H1 (cell line): ENCODE measurements at regions not wholly inside any gene's neighbourhood (a gene's known extent, or its start where the extent isn't known, plus 50 kb on each side); places are given as distances from the start of the nearest gene placed in this dataset.
"Not testable (repeated sequence)": the region's sequence is repeated elsewhere in the genome, so short reads cannot be mapped to it uniquely, and the experiment has no call there.

Experiments
- CTCF ChIA-PET: fragments of 300-600 bp; sonication (Branson Sonifier 250); formaldehyde crosslinking; loops from one replicate; lab custom pipeline; 2021; ENCODE audit not compliant: partially characterized antibody; lab: Charles Lee
- POLR2A ChIA-PET: fragments of 300-600 bp; sonication (Branson Sonifier 250); formaldehyde crosslinking; loops from one replicate; lab custom pipeline; 2021; ENCODE audit warnings: inconsistent platforms; ENCODE audit not compliant: partially characterized antibody; lab: Charles Lee
- DNase-seq, 2 experiments: peaks; one replicate each; pipeline versions ENCODE4 v3.0.0 to v3.0.0-alpha.2; 2010 to 2022; ENCODE audit warnings: low spot score in 2 of 2, low read depth in 1 of 2, mixed read lengths in 1 of 2
- FAIRE-seq: peaks from 2 replicates; lab custom pipeline; 2011; peaks lifted over from hg19 to GRCh38; lab: Jason Lieb, UNC
- H2AFZ ChIP-seq: 2 replicates; pipeline ENCODE4 v1.8.1; 2012; ENCODE audit warnings: low read length, inconsistent platforms
- H2AK5ac ChIP-seq: 2 replicates; pipeline ENCODE4 v1.6.1; 2013; ENCODE audit warnings: low read depth, low read length
- H2BK120ac ChIP-seq: replicated peaks from 2 replicates; pipeline ENCODE3; 2013; ENCODE audit warnings: low read depth, low read length, inconsistent platforms
- H2BK12ac ChIP-seq: 2 replicates; pipeline ENCODE4 v1.6.1; 2013; ENCODE audit warnings: low read depth, low read length
- H2BK15ac ChIP-seq: 2 replicates; pipeline ENCODE4 v1.6.1; 2013; ENCODE audit warnings: low read length
- H2BK20ac ChIP-seq: 2 replicates; pipeline ENCODE4 v1.6.1; 2013; ENCODE audit warnings: low read length
- H2BK5ac ChIP-seq: 2 replicates; pipeline ENCODE4 v1.6.1; 2013; ENCODE audit warnings: low read depth, low read length
- H3K14ac ChIP-seq: 2 replicates; pipeline ENCODE4 v1.6.1; 2013; ENCODE audit warnings: inconsistent platforms; ENCODE audit not compliant: insufficient read length
- H3K18ac ChIP-seq: 2 replicates; pipeline ENCODE4 v1.6.1; 2013; ENCODE audit warnings: low read length; ENCODE audit errors: extremely low read depth
- H3K23ac ChIP-seq: 2 replicates; pipeline ENCODE4 v1.6.1; 2013; ENCODE audit warnings: inconsistent platforms; ENCODE audit not compliant: insufficient read length
- H3K23me2 ChIP-seq: 2 replicates; pipeline ENCODE4 v1.6.1; 2013; ENCODE audit warnings: low read depth, low read length
- H3K27ac ChIP-seq: 2 replicates; pipeline ENCODE4 v1.6.1; 2011; ENCODE audit warnings: low read depth, low read length, inconsistent platforms
- H3K27me3 ChIP-seq, 4 experiments: replicated peaks in 1 of 4; 1 replicate in 1 of 4; 2 replicates in 3 of 4; pipeline versions ENCODE4 v1.6.1 to v1.8.1; 2011 to 2013; ENCODE audit warnings: low read length in 3 of 4, mild to moderate bottlenecking in 3 of 4, inconsistent platforms in 2 of 4, mixed read lengths in 2 of 4, moderate library complexity in 1 of 4; ENCODE audit not compliant: control insufficient read depth in 3 of 4, insufficient read depth in 3 of 4; ENCODE audit errors: extremely low read depth in 1 of 4
- H3K36me3 ChIP-seq, 4 experiments: 2 replicates each; pipeline versions ENCODE4 v1.6.1 to v1.8.1; 2011 to 2013; ENCODE audit warnings: mild to moderate bottlenecking in 4 of 4, low read length in 3 of 4, moderate library complexity in 2 of 4, control low read depth in 1 of 4, inconsistent platforms in 1 of 4; ENCODE audit not compliant: insufficient read depth in 4 of 4, control insufficient read depth in 2 of 4
- H3K4ac ChIP-seq: replicated peaks from 2 replicates; pipeline ENCODE3; 2013; ENCODE audit warnings: low read length, low read depth, mixed read lengths, inconsistent platforms; ENCODE audit not compliant: insufficient read length
- H3K4me1 ChIP-seq, 4 experiments: replicated peaks in 1 of 4; 1 replicate in 1 of 4; 2 replicates in 3 of 4; pipeline versions ENCODE4 v1.6.1 to v1.8.1; 2011 to 2013; ENCODE audit warnings: low read length in 3 of 4, inconsistent platforms in 2 of 4, mixed read lengths in 1 of 4; ENCODE audit not compliant: insufficient read depth in 4 of 4, control insufficient read depth in 3 of 4
- H3K4me2 ChIP-seq, 2 experiments: 2 replicates each; pipeline versions ENCODE4 v1.6.1 to v1.8.1; 2011 to 2013; ENCODE audit warnings: low read depth in 2 of 2, low read length in 2 of 2, control low read depth in 1 of 2, inconsistent platforms in 1 of 2, mild to moderate bottlenecking in 1 of 2; ENCODE audit not compliant: insufficient read depth in 1 of 2
- H3K4me3 ChIP-seq, 4 experiments: fragments of 200-600, 300-600 bp in 1 of 4; sonication (generic), shearing (Covaris generic), sonication (Bioruptor Twin) in 1 of 4; 2 replicates each; pipeline versions ENCODE4 v1.5.1 to v1.8.1; 2011 to 2016; ENCODE audit warnings: low read length in 4 of 4, low read depth in 3 of 4, control low read depth in 2 of 4, inconsistent platforms in 2 of 4, mild to moderate bottlenecking in 2 of 4, mixed read lengths in 1 of 4, moderate library complexity in 1 of 4; ENCODE audit not compliant: insufficient read depth in 2 of 4; ENCODE audit errors: extremely low read depth in 1 of 4
- H3K56ac ChIP-seq: replicated peaks from 2 replicates; pipeline ENCODE3; 2013; ENCODE audit warnings: low read depth, mild to moderate bottlenecking, mixed read lengths, low read length, inconsistent platforms; ENCODE audit not compliant: insufficient read length
- H3K79me1 ChIP-seq: 2 replicates; pipeline ENCODE4 v1.6.1; 2013; ENCODE audit warnings: low read depth, low read length, control low read depth
- H3K79me2 ChIP-seq, 2 experiments: 2 replicates each; pipeline versions ENCODE4 v1.6.1 to v1.8.1; 2012 to 2013; ENCODE audit warnings: low read length in 2 of 2, mild to moderate bottlenecking in 2 of 2, inconsistent platforms in 1 of 2; ENCODE audit not compliant: insufficient read depth in 2 of 2, control insufficient read depth in 1 of 2
- H3K9ac ChIP-seq, 4 experiments: replicated peaks in 1 of 4; 1 replicate in 1 of 4; 2 replicates in 3 of 4; pipeline versions ENCODE4 v1.6.1 to v1.8.1; 2011 to 2013; ENCODE audit warnings: low read depth in 3 of 4, low read length in 3 of 4, control low read depth in 2 of 4, mild to moderate bottlenecking in 2 of 4, moderate library complexity in 2 of 4, inconsistent platforms in 1 of 4; ENCODE audit errors: extremely low read depth in 1 of 4
- H3K9me3 ChIP-seq, 2 experiments: 2 replicates each; pipeline versions ENCODE4 v1.6.1 to v1.8.1; 2012 to 2013; ENCODE audit warnings: mild to moderate bottlenecking in 2 of 2, moderate library complexity in 2 of 2, control low read depth in 1 of 2, inconsistent platforms in 1 of 2, low read depth in 1 of 2, low read length in 1 of 2, mixed read lengths in 1 of 2; ENCODE audit not compliant: insufficient read depth in 2 of 2
- H4K20me1 ChIP-seq, 2 experiments: replicated peaks in 1 of 2; 2 replicates each; pipeline versions ENCODE3 to v1.8.1; 2011 to 2013; ENCODE audit warnings: inconsistent platforms in 2 of 2, low read length in 2 of 2, mild to moderate bottlenecking in 1 of 2; ENCODE audit not compliant: insufficient read depth in 2 of 2, control insufficient read depth in 1 of 2
- H4K5ac ChIP-seq: 2 replicates; pipeline ENCODE4 v1.6.1; 2013; ENCODE audit warnings: low read length, low read depth, mixed read lengths, inconsistent platforms; ENCODE audit not compliant: insufficient read length
- H4K8ac ChIP-seq: 2 replicates; pipeline ENCODE4 v1.8.0; 2013; ENCODE audit warnings: mild to moderate bottlenecking, moderate library complexity, low read length, inconsistent platforms; ENCODE audit not compliant: insufficient read depth; ENCODE audit errors: extremely low read depth
- H4K91ac ChIP-seq: replicated peaks from 2 replicates; pipeline ENCODE3; 2013; ENCODE audit warnings: low read length, mixed read lengths, inconsistent platforms; ENCODE audit not compliant: insufficient read length
- WGBS, 2 experiments: shearing (Covaris generic) in 1 of 2; methylation state at CpG; one replicate each; pipeline versions ENCODE4 v1.1.6 to v1.1.7; 2013 to 2015; ENCODE audit warnings: low lambda C conversion rate in 2 of 2, mixed read lengths in 2 of 2, inconsistent platforms in 1 of 2, low coverage in 1 of 2, missing lambda C conversion rate in 1 of 2; ENCODE audit not compliant: insufficient replicate concordance in 2 of 2, insufficient coverage in 1 of 2, insufficient read length in 1 of 2; ENCODE audit errors: extremely low coverage in 1 of 2, missing lambda C conversion rate in 1 of 2; 5-methylcytosine and 5-hydroxymethylcytosine counted together

DNA sequence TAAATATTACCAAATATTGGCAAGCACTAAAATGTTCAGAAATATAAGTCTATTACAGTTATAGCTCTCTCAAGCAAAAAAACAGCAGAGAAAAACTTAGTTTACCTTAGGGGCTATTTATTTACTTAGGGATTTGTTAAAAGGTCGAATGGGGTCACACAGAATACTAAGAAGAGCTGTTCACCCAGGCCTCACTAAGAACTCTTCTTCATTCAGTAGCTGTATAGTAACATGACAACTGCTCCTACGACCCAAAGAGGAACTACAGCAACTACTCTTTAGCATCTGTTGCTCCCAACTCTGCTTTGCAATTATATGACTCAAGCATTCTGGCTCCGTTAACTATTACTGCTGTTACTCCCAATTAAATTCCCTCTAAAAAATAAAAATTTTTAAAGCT is 150.8 kb upstream of the C1QTNF3 start:
- 86% methylated on average over 3 of the region's 3 CpGs; no CpG with 5 or more reads in 1 of the 2 experiments for WGBS, 2 experiments
- H4K91ac ChIP-seq, H3K27me3 ChIP-seq, H2AFZ ChIP-seq, POLR2A ChIA-PET, H3K23me2 ChIP-seq, H3K4me2 ChIP-seq, H3K14ac ChIP-seq, H4K8ac ChIP-seq, H3K9ac ChIP-seq, H4K20me1 ChIP-seq, H3K4ac ChIP-seq, H2BK12ac ChIP-seq, DNase-seq, H4K5ac ChIP-seq, H3K79me1 ChIP-seq, H3K23ac ChIP-seq, H2BK15ac ChIP-seq, H3K27ac ChIP-seq, H2BK5ac ChIP-seq, FAIRE-seq, H3K4me3 ChIP-seq, H3K36me3 ChIP-seq, H2BK120ac ChIP-seq, H3K56ac ChIP-seq, H2AK5ac ChIP-seq, CTCF ChIA-PET, H3K79me2 ChIP-seq, H3K18ac ChIP-seq, H2BK20ac ChIP-seq: not testable (repeated sequence)
- H3K9me3 ChIP-seq: peaks cover 6 to 14% of the 10 kb centered on the region in 2 experiments; a peak in 3 of 4 replicates
- H3K4me1 ChIP-seq: peaks cover 2 to 13% (median 5%) of the 10 kb centered on the region in 4 experiments; a peak in 4 of 7 replicates

- H2BK20ac ChIP-seq, H3K4me3 ChIP-seq, H3K4ac ChIP-seq, CTCF ChIA-PET, H3K18ac ChIP-seq, H3K9ac ChIP-seq, H2BK120ac ChIP-seq, POLR2A ChIA-PET, H3K14ac ChIP-seq, H4K91ac ChIP-seq, H4K8ac ChIP-seq, H3K9me3 ChIP-seq, H4K20me1 ChIP-seq, FAIRE-seq, H3K36me3 ChIP-seq, H2BK5ac ChIP-seq, H4K5ac ChIP-seq, H3K79me1 ChIP-seq, H3K56ac ChIP-seq, H3K23me2 ChIP-seq, H2AFZ ChIP-seq, H2AK5ac ChIP-seq, H3K27ac ChIP-seq, H3K4me2 ChIP-seq, H2BK15ac ChIP-seq, H2BK12ac ChIP-seq, H3K79me2 ChIP-seq, H3K27me3 ChIP-seq, H3K23ac ChIP-seq: not testable (repeated sequence)
- peaks cover 2 to 13% (median 5%) of the 10 kb centered on the region in 4 experiments; a peak in 4 of 7 replicates for H3K4me1 ChIP-seq
- peak in 1 of 2 experiments; percentile 54 for DNase-seq
- WGBS, 2 experiments: 93% methylated on average over 6 of the region's 7 CpGs; no CpG with 5 or more reads in 1 of the 2 experiments
Measured at GRCh38 chr5:34196091-34196490, 153.1 kb upstream of the C1QTNF3 start.
